ENCODE measurements at regions not wholly inside any gene's neighbourhood (a gene's known extent, or its start where the extent isn't known, plus 50 kb on each side); places are given as distances from the start of the nearest gene placed in this dataset.
A peak's percentile ranks its signal among the peaks of the same experiment; 100 is the strongest.

DNA sequence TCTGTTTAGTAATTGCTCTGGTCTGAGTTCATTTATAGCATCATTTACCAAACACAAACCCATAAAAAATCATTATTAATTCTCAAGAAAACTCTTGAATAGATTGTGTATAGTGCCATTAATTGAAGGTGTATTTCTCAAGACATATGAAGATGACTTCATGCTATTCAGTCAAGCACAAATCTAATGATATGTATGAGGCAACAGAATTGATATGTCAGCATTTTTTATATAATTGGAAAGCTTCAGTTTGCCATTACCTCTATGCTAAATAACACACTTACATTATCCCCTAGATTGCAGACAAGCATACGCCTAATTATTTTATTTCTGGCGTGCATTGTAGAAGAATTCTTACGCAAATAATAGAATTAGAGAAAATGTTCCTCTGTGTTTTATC is 461.8 kb downstream of the PDHA2 start:
- ATAC-seq (no peak), DNase-seq (no peak)
- in situ Hi-C loops (cut with MboI; ENCODE audit: low sequenced_read_pairs in 4 of 4), result no loop called here
- Histone ChIP-seq H3K9me3 (no peaks in the 10 kb centered on the region), H3K27me3 (no peaks in the 10 kb centered on the region), H3K4me1 (no peaks in the 10 kb centered on the region), H3K27ac (no peak overlapping the region), H3K36me3 (no peaks in the 10 kb centered on the region), H3K4me3 (no peak overlapping the region)
- no peak for TF ChIP-seq POLR2A (IDR thresholded peaks at IDR 0.05)
- TF ChIP-seq, protein P1, sequence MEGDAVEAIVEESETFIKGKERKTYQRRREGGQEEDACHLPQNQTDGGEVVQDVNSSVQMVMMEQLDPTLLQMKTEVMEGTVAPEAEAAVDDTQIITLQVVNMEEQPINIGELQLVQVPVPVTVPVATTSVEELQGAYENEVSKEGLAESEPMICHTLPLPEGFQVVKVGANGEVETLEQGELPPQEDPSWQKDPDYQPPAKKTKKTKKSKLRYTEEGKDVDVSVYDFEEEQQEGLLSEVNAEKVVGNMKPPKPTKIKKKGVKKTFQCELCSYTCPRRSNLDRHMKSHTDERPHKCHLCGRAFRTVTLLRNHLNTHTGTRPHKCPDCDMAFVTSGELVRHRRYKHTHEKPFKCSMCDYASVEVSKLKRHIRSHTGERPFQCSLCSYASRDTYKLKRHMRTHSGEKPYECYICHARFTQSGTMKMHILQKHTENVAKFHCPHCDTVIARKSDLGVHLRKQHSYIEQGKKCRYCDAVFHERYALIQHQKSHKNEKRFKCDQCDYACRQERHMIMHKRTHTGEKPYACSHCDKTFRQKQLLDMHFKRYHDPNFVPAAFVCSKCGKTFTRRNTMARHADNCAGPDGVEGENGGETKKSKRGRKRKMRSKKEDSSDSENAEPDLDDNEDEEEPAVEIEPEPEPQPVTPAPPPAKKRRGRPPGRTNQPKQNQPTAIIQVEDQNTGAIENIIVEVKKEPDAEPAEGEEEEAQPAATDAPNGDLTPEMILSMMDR (IDR thresholded peaks at IDR 0.05 in 4 of 5, conservative IDR thresholded peaks at IDR 0.05 in 1 of 5), result no peak
- intact Hi-C loops (cut with DNase I; ENCODE audit: low total_unique reads), result no loop called here

DNA sequence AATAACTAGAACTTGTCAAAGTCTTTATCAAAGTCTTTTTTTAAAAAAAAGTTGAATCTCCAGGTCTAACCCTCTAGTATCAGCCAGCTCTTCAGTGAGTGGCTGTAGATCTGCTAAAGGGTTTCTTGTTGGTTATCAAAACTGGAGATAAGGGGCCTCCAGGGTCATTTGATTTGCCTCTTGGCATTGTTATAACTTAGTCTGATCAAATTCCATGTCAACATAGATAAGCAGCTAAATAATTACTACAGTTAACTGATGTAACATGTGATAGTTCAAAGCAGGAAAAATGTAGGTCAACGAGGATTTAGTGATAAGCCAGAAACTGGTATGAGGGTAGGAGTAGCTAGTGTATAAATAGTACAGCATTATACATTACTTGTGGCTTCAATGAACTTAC is 465.1 kb downstream of the PDHA2 start:
- Histone ChIP-seq H3K27ac (no peak overlapping the region), H3K4me1 (no peaks in the 10 kb centered on the region), H3K27me3 (no peaks in the 10 kb centered on the region), H3K4me3 (no peak overlapping the region), H3K36me3 (no peaks in the 10 kb centered on the region), H3K9me3 (no peaks in the 10 kb centered on the region)
- in situ Hi-C loops (cut with MboI; ENCODE audit: low sequenced_read_pairs in 4 of 4), result no loop called here
- DNase-seq (no peak), ATAC-seq (no peak)
- intact Hi-C loops (cut with DNase I; ENCODE audit: low total_unique reads), result no loop called here
- TF ChIP-seq POLR2A (IDR thresholded peaks at IDR 0.05), result no peak
- TF ChIP-seq, protein P1 (IDR thresholded peaks at IDR 0.05 in 4 of 5, conservative IDR thresholded peaks at IDR 0.05 in 1 of 5), result no peak

GRCh38 chr4:96312046-96312685 is 472.3 kb downstream of the PDHA2 start:
- no peaks in the 10 kb centered on the region for H3K36me3 ChIP-seq
- no peaks in the 10 kb centered on the region for H3K27me3 ChIP-seq
- H3K4me1 ChIP-seq, result no peaks in the 10 kb centered on the region
- TF ChIP-seq, protein P1 (IDR thresholded peaks at IDR 0.05 in 4 of 5, conservative IDR thresholded peaks at IDR 0.05 in 1 of 5), result no peak
- no peak for TF ChIP-seq POLR2A (IDR thresholded peaks at IDR 0.05)
- peak overlapping the region in 2 of 4 donors; percentile 3 to 8 for H3K4me3 ChIP-seq
- ATAC-seq (no peak), DNase-seq (no peak)
- H3K27ac ChIP-seq, result no peak overlapping the region
- intact Hi-C loops (cut with DNase I; ENCODE audit: low total_unique reads), result no loop called here
- no peaks in the 10 kb centered on the region for H3K9me3 ChIP-seq
- in situ Hi-C loops (cut with MboI; ENCODE audit: low sequenced_read_pairs in 4 of 4), result no loop called here

- no peak for ATAC-seq
- Histone ChIP-seq H3K27me3 (no peaks in the 10 kb centered on the region), H3K9me3 (no peaks in the 10 kb centered on the region), H3K4me3 (no peak overlapping the region), H3K36me3 (no peaks in the 10 kb centered on the region), H3K27ac (no peak overlapping the region), H3K4me1 (no peaks in the 10 kb centered on the region)
- DNase-seq, result no peak
- intact Hi-C loops (cut with DNase I; ENCODE audit: low total_unique reads) (no loop called here), in situ Hi-C loops (cut with MboI; ENCODE audit: low sequenced_read_pairs in 4 of 4) (no loop called here)
- TF ChIP-seq, protein P1 (IDR thresholded peaks at IDR 0.05 in 4 of 5, conservative IDR thresholded peaks at IDR 0.05 in 1 of 5), result no peak
- no peak for TF ChIP-seq POLR2A (IDR thresholded peaks at IDR 0.05)
Observed at GRCh38 chr4:96315815-96316214, 475.9 kb downstream of the PDHA2 start.

DNA sequence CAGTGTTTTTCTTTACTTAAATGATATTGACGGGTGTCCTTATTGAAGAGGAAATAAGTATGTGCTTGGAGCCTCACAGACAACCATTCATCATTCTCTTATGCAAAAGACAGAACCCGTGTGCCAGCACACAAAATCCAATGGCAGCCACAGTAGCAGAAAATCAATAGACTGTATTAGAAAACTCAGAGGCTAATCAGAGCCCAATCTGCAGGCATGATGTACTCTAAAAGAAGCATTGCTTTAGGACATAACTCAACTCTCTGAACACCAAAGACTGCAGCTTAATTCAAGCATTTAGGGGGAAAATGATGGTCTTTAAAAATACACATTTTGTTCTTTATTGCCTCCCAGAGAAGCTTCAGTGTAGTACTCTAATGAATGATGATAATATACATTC is 476.9 kb downstream of the PDHA2 start:
- DNase-seq, result no peak
- intact Hi-C loops (cut with DNase I; ENCODE audit: low total_unique reads) (no loop called here), in situ Hi-C loops (cut with MboI; ENCODE audit: low sequenced_read_pairs in 4 of 4) (no loop called here)
- no peak overlapping the region for H3K4me3 ChIP-seq
- H3K4me1 ChIP-seq, result no peaks in the 10 kb centered on the region
- H3K9me3 ChIP-seq, result no peaks in the 10 kb centered on the region
- no peaks in the 10 kb centered on the region for H3K27me3 ChIP-seq
- ATAC-seq, result no peak
- H3K36me3 ChIP-seq, result no peaks in the 10 kb centered on the region
- H3K27ac ChIP-seq, result no peak overlapping the region
- TF ChIP-seq POLR2A (IDR thresholded peaks at IDR 0.05), result no peak
- TF ChIP-seq, protein P1 (IDR thresholded peaks at IDR 0.05 in 4 of 5, conservative IDR thresholded peaks at IDR 0.05 in 1 of 5), result no peak
